Neural cell (in vitro differentiated cells): ENCODE measurements at regions not wholly inside any gene's neighbourhood (a gene's known extent, or its start where the extent isn't known, plus 50 kb on each side); places are given as distances from the start of the nearest gene placed in this dataset.

ENCODE experiments used
- H2AFZ ChIP-seq: fragments of 200-600, 300-800 bp; sonication (generic), shearing (Covaris generic); 2 replicates; pipeline ENCODE4 v1.6.0; 2014; ENCODE audit warnings: low read depth, mild to moderate bottlenecking, antibody characterized with exemption, low read length, moderate library complexity
- H3F3A ChIP-seq: fragments of 200-600 bp; shearing (Covaris generic); 2 replicates; pipeline ENCODE4 v1.6.1; 2016; ENCODE audit warnings: mild to moderate bottlenecking, moderate library complexity, mixed read lengths, antibody characterized with exemption, low read length; ENCODE audit not compliant: insufficient read depth, poor library complexity, severe bottlenecking
- H3K27ac ChIP-seq: fragments of 200-600, 300-800 bp; sonication (generic), shearing (Covaris generic); 2 replicates; pipeline ENCODE4 v1.5.1; 2014; ENCODE audit warnings: mild to moderate bottlenecking, low read length, moderate library complexity
- H3K27me3 ChIP-seq: fragments of 300-800, 200-600 bp; sonication (generic), shearing (Covaris generic); 2 replicates; pipeline ENCODE4 v1.6.0; 2014; ENCODE audit warnings: mild to moderate bottlenecking, low read depth, low read length, moderate library complexity; ENCODE audit not compliant: insufficient read depth
- H3K36me3 ChIP-seq: fragments of 300-800, 200-600 bp; sonication (generic), shearing (Covaris generic); 2 replicates; pipeline ENCODE4 v1.5.1; 2014; ENCODE audit warnings: mild to moderate bottlenecking, antibody characterized with exemption, low read length, moderate library complexity; ENCODE audit not compliant: insufficient read depth
- H3K4me2 ChIP-seq: fragments of 300-800, 200-600 bp; sonication (generic), shearing (Covaris generic); 2 replicates; pipeline ENCODE4 v1.6.0; 2014; ENCODE audit warnings: mild to moderate bottlenecking, low read length
- H3K4me3 ChIP-seq: fragments of 300-800, 200-600 bp; sonication (generic), shearing (Covaris generic); 2 replicates; pipeline ENCODE4 v1.5.1; 2014; ENCODE audit warnings: mild to moderate bottlenecking, low read length, moderate library complexity
- H3K79me2 ChIP-seq: fragments of 200-600 bp; shearing (Covaris generic); replicated peaks from 2 replicates; pipeline ENCODE4 v1.6.0; 2014; ENCODE audit warnings: mild to moderate bottlenecking, low read length, moderate library complexity; ENCODE audit not compliant: insufficient read depth
- H3K9ac ChIP-seq: fragments of 300-800, 200-600 bp; sonication (generic), shearing (Covaris generic); 2 replicates; pipeline ENCODE4 v1.6.1; 2016; ENCODE audit warnings: mild to moderate bottlenecking, low read length, mixed read lengths
- H3K9me2 ChIP-seq: fragments of 200-600 bp; shearing (Covaris generic); 2 replicates; pipeline ENCODE4 v1.6.1; 2016; ENCODE audit warnings: mild to moderate bottlenecking, low read length, mixed read lengths; ENCODE audit not compliant: insufficient read depth
- H3K9me3 ChIP-seq: fragments of 200-600, 300-800 bp; sonication (generic), shearing (Covaris generic); 2 replicates; pipeline ENCODE4 v1.6.1; 2016; ENCODE audit warnings: mild to moderate bottlenecking, mixed run types, low read length, moderate library complexity, mixed read lengths
- H4K20me1 ChIP-seq: fragments of 200-600 bp; shearing (Covaris generic); 2 replicates; pipeline ENCODE4 v1.6.1; 2016; ENCODE audit warnings: mild to moderate bottlenecking, mixed run types; ENCODE audit not compliant: insufficient read depth
- CTCF ChIP-seq: fragments of 450-650 bp; IDR thresholded peaks from 2 replicates; pipeline ENCODE4 v1.5.1; 2014; ENCODE audit warnings: antibody characterized with exemption, mild to moderate bottlenecking, moderate library complexity; ENCODE audit not compliant: poor library complexity, severe bottlenecking
- EP300 ChIP-seq: fragments of 450-650 bp; conservative IDR thresholded peaks from 2 replicates; pipeline ENCODE4 v1.6.1; 2014; ENCODE audit warnings: antibody characterized with exemption, mild to moderate bottlenecking, moderate library complexity; ENCODE audit not compliant: poor library complexity, severe bottlenecking
- EZH2 ChIP-seq: fragments of 200-600, 300-800 bp; shearing (Covaris generic), sonication (generic); IDR thresholded peaks from 2 replicates; pipeline ENCODE4 v1.6.1; 2014; ENCODE audit warnings: antibody characterized with exemption, low read length, borderline replicate concordance, mild to moderate bottlenecking; ENCODE audit not compliant: insufficient read depth, poor library complexity, severe bottlenecking
- MXI1 ChIP-seq: fragments of 450-650 bp; conservative IDR thresholded peaks from 2 replicates; pipeline ENCODE4 v1.6.1; 2014; ENCODE audit warnings: antibody characterized with exemption, mild to moderate bottlenecking; ENCODE audit not compliant: poor library complexity, severe bottlenecking
- POLR2AphosphoS5 ChIP-seq: IDR thresholded peaks from 2 replicates; pipeline ENCODE4 v1.6.1; 2012
- RAD21 ChIP-seq: fragments of 450-650 bp; conservative IDR thresholded peaks from 2 replicates; pipeline ENCODE4 v1.6.1; 2014; ENCODE audit warnings: antibody characterized with exemption, mild to moderate bottlenecking, moderate library complexity
- REST ChIP-seq: IDR thresholded peaks from 2 replicates; pipeline ENCODE4 v1.6.1; 2012; ENCODE audit warnings: borderline replicate concordance
- SMC3 ChIP-seq: fragments of 450-650 bp; conservative IDR thresholded peaks from 2 replicates; pipeline ENCODE4 v1.6.1; 2014; ENCODE audit warnings: antibody characterized with exemption, mild to moderate bottlenecking, moderate library complexity; ENCODE audit not compliant: poor library complexity
- TAF1 ChIP-seq: IDR thresholded peaks from 2 replicates; pipeline ENCODE4 v1.6.1; 2012; ENCODE audit warnings: low read depth

- no peaks in the 10 kb centered on the region for H3K36me3 ChIP-seq
- no peak overlapping the region for H3K27ac ChIP-seq
- no peaks in the 10 kb centered on the region for H3F3A ChIP-seq
- H3K9me3 ChIP-seq = no peaks in the 10 kb centered on the region
- H4K20me1 ChIP-seq = no peaks in the 10 kb centered on the region
- H3K27me3 ChIP-seq = no peaks in the 10 kb centered on the region
- no peak overlapping the region for H3K4me2 ChIP-seq
- H3K4me3 ChIP-seq = no peak overlapping the region
- H3K79me2 ChIP-seq = no peaks in the 10 kb centered on the region
- TF ChIP-seq RAD21 = peak; percentile 30
- no peak for TF ChIP-seq TAF1
- TF ChIP-seq MXI1 = no peak
- no peak for TF ChIP-seq POLR2AphosphoS5
- TF ChIP-seq EZH2 = no peak
- TF ChIP-seq SMC3 = no peak
- TF ChIP-seq REST = no peak
- TF ChIP-seq CTCF = peak; percentile 25
- TF ChIP-seq EP300 = no peak
- H3K9me2 ChIP-seq = no peaks in the 10 kb centered on the region
- H3K9ac ChIP-seq = no peak overlapping the region
- no peak overlapping the region for H2AFZ ChIP-seq
These were observed 804.5 kb downstream of the TDRD15 start for GRCh38 chr2:21928292-21928691.

GRCh38 chr2:21930226-21930625 is 806.5 kb downstream of the TDRD15 start:
- no peak overlapping the region for H3K4me3 ChIP-seq
- H3F3A ChIP-seq = no peaks in the 10 kb centered on the region
- H3K4me2 ChIP-seq = no peak overlapping the region
- H3K9ac ChIP-seq = no peak overlapping the region
- TF ChIP-seq RAD21 (no peak), REST (no peak), SMC3 (no peak), EP300 (no peak), POLR2AphosphoS5 (no peak), TAF1 (no peak), EZH2 (no peak), MXI1 (no peak), CTCF (no peak)
- no peaks in the 10 kb centered on the region for H3K79me2 ChIP-seq
- no peaks in the 10 kb centered on the region for H3K9me3 ChIP-seq
- H3K36me3 ChIP-seq = no peaks in the 10 kb centered on the region
- no peaks in the 10 kb centered on the region for H3K27me3 ChIP-seq
- no peak overlapping the region for H2AFZ ChIP-seq
- no peak overlapping the region for H3K27ac ChIP-seq
- no peaks in the 10 kb centered on the region for H3K9me2 ChIP-seq
- no peaks in the 10 kb centered on the region for H4K20me1 ChIP-seq
